ENCODE measurements at regions not wholly inside any gene's neighbourhood (a gene's known extent, or its start where the extent isn't known, plus 50 kb on each side); places are given as distances from the start of the nearest gene placed in this dataset.
A peak's percentile ranks its signal among the peaks of the same experiment; 100 is the strongest.

DNA sequence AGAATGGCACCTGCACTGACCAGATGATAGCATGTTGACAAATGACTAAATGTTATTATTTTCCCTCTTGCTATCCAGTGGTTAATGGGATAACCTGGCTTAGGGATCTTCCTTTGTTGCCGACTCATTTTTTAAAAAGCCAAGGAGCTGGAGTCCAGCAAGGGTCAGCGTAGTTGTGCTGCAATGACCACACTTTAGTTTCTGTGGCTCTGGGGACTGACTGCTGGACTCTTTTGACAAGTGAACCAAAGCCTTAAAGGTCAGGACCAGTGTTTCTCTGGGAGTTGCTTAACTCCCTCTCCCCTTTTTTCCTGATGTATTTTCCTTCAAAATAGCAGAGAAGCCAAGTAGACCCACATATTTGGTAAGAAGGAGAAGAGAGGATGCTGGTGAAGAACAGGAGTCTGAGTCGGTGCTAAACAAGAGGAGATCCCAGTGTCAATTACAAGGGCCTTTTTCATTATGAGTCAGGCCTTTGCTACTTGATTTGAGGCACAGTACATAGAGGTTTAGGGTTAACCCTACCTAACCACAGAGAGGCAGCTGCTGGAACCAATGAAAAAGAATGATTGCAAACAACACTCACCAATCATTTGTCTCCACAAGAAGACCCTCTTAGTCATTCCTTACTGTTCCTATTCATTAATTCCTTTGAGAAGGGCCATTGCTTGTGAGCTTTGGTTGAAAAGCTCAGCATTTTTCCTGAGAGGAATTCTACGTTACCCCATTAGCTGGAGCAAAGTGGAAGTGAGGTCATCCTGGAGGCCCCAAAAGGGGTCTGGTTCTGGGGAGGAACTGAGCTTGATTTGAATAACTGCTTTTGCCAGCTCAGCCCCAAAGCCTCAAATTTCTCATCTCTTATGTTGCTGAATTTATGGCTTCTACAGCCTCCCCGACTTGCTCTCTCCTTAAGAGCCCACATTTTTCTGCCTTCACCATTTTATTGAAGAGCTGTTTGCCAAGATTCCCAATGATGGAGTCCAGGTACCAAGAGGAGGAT, 137.6 kb upstream of the HNMT start:
- no peak for DNase-seq

DNA sequence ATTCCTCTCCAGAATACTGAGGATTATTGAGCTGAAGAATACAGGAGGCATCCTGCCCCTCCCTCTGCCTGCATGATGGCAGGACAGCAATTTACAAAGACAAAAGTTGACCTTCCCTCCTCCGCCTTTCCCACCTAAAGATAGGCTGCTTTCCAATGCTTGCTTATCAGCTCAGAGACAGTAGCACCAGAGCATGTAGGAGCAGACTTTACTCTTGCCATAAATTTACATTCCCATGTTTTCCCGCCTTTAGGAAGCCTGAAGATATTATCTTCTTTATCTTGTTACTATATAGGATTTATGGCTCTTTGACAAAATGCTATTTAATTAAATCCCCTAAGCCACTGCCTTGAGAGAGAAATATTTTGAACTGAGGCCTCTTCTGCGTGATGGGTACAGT, 135.6 kb upstream of the HNMT start:
- no peak for DNase-seq

DNA sequence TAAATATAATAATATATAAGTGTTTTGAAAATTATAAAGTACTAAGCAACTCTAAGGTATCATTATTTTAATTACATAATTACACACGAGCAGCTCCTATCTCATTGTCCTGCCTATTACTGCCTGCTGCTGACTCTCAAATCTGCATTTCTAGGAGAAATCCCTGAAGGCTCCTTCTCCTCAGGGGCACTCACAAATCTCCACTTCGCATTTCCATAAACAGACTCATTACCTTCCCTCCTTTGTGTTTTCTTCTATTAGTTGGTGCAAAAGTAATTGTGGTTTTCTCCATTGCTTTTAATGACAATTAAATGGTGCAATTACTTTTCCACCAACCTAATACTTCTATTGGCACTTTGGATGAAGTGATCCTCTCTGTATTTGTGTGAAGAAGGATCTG, 135.0 kb upstream of the HNMT start:
- no peak for DNase-seq

- no peak for DNase-seq
Measured at GRCh38 chr2:137834760-137835379, 129.4 kb upstream of the HNMT start.

DNA sequence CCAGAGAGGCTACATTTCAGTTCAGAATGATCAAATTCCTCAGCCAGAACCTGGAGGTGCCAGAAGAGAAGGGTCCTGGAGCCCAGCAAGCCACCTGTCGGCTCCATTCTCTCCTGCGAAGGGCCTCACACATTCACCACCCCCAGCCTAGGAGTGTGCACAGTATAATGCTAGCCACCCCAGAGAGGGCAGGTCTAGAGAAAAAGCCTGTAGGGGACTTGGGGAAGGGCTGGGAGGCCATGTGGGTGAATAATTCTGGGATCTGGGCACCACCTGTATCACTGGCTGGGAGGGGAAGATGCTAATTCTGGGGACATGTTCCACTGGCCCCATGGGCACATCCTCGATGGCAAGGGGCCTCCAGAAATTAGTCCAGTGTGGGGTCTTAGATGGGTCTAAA, 127.6 kb upstream of the HNMT start:
- no peak for DNase-seq

DNA sequence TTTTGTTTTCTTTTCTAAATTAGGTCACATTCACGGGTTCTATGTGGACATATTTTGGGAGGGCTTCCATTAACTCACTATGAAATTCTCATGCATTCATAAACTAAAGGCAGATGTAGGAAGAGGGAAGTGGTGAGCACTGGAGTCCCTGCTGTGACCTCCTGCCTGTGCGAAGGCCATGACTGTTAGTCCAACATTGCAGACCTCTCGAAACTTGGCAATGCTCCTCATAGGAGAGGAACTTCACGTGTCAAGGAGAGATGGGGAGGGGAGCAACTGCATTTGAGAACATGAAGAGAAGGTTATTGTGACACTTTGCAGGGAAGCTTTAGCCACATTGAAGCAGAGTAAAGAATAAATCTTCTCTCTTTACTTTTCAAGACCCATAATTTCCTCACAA, 126.4 kb upstream of the HNMT start:
- no peak for DNase-seq

DNA sequence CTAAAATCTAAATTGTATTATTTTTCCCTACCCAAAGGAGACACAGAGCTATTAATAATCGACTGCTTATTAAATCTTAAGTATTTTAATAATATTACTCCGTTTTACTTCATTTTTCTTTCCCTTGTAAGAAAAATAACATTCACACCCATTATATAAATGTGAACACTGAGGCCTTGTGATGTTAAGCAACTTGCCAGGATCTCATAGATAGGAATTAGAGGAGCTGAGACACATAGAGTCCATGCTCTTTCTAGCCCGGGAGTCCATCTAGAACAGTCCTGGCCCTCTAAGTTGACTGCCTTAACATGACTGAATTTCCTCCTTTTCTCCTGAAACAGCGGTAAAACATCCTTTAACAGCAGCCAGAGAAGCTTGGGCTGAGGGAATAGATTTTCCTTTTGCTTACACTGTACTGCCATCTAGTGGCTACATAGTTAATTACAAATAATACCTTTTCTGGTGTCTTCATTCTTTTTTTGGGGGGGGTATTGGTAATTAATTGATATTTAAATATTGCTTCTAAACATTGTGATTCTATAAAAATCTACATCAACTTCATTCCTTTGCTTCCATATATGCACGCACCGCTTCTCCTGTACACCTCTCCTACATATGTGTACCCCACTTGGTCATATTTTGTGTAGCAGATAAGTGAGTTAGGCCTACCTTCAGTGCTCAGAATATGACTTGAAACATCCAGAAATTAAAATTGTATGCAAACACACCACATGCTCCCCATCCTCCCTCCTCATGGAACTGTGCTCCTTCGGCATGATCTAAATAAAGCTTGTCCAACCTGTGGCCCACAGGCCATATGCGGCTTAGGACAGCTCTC, 125.8 kb upstream of the HNMT start:
- DNase-seq = peak in 1 of 2 donors; percentile 14

GRCh38 chr2:137842430-137842829, 121.8 kb upstream of the HNMT start:
- no peak for DNase-seq

- DNase-seq = no peak
Measured at GRCh38 chr2:137842952-137843351, 121.3 kb upstream of the HNMT start.

GRCh38 chr2:137845422-137845821, 118.9 kb upstream of the HNMT start:
- DNase-seq = no peak

DNA sequence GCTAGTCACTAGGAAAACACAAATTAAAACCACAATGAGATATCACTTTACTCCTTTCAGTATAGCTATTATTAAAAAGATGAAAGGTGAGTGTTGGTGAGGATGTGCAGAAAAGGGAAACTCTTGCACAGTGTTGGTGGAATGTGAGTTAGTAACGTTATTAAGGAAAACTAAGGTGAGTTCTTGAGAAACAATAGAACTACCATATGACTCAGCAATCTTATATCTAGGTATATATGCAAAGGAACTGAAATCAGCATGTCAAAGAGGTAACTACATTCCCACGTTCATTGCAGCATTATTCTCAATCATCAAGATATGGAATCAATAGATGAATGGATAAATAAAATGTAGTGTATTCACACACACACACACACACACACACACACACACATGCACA, 117.3 kb upstream of the HNMT start:
- DNase-seq = no peak

DNA sequence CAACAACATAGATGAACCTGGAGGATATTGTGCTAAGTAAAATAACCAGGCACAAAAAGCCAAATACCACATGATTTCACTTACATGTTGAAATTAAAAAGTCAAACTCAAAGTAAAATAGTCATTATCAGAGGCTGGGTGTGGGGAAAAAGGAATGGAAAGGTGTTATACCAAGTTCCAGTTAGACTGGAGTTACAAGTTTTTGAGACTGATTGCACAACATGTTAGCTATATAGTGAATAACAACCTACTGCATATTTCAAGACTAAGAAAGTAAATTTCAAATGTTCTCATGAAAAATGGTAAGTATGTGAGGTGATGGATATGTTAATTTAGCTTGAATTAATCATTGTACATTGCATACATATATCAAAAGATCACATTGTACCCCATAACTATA, 116.8 kb upstream of the HNMT start:
- no peak for DNase-seq

DNA sequence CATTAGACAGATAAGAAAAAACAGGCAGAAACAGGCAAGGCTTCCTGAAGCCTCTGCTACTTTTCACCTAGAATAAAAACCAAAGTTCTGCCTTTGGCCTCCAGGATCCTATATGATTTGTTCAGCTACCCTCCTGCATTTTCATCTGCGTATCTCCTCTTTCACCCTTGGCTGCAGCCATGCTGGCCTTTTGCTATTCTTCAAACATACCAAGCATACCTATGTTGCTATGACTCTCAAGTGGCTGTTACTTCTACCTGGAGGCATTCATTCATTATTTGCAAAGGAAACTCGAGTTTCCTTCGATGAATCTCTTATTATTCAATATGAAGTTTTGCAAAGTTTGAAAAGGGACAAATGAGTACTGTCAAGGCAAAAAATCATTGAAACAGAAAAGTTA, 106.4 kb upstream of the HNMT start:
- DNase-seq = no peak

- no peak for DNase-seq
Measured at GRCh38 chr2:137862651-137863050, 101.6 kb upstream of the HNMT start.

DNA sequence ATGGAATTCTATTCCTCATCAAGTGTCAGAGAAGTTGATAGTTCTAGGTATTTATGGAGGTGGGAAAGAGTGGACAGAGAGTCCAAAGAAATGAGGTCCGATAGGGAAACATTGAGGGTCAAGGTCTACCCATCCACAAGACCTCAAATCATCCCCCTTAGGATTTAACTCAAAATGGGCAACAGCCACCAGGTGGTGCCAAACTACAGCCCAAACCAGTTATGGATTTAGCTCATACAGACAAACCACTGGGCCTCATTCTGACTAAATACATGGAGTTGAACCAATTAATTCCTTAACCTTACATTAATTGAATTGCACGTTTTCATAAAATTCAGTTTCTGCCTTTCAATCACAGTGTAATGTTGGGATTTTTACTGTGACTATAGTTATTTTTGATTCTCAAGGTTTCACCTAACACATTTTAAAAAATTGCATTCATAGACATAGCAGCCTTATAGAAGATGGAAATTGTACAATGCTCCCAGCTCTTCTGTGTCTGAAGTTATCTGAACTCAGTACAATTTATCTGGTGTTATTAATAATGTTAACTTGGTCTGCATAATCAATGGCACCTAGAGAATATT, 98.2 kb upstream of the HNMT start:
- no peak for DNase-seq

GRCh38 chr2:137870682-137871081, 93.6 kb upstream of the HNMT start:
- DNase-seq = no peak

DNA sequence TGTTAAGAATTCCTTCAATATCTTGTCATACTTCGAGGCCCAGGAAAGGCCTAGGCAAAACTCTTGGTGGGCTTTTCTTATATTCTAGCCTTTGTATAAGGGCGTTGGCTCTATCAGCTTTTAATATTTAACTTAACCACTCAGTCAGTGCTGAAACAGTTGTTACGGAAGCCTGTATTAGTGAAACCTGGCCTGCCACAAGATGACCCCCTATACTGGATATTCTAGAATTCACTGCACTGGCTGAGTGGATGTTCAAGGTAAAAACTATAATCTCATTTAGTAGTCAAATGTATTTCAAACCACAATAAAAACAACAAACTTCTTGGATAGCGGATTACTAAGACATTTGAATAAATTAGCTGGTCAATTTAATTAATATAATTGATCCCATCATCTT, 91.7 kb upstream of the HNMT start:
- DNase-seq = no peak

DNA sequence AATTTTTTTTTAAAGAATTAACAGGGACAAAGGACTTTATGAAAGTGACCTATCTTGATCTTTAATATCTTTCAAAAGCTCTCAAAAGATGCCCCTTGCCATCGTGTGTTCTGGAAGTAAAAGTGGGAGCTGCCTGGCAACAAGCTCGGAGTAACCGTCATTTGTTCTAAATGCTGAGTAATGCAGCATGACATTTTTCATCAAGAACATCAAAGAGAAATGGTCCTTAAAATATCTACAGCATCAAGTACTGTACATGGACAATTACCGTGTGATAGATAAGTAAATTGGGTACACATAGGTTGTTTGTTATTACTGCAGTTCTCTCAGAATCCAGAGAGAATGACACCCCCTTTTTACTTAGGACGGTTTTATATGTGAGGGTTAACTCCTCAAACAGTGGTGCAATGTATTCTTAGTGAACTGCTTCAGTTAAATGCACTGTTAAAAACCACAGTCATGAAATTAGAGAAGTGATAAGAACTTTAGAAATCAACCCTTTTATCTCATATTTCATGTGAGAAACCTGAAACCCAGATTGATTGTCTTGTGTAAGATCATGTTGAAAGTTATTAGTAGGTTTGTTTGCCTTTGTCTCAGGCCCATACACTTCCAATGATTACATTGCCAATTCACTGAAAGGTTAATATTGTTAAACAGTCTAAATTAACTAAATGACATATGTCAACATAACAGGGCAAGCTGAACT, 90.6 kb upstream of the HNMT start:
- DNase-seq = no peak

DNA sequence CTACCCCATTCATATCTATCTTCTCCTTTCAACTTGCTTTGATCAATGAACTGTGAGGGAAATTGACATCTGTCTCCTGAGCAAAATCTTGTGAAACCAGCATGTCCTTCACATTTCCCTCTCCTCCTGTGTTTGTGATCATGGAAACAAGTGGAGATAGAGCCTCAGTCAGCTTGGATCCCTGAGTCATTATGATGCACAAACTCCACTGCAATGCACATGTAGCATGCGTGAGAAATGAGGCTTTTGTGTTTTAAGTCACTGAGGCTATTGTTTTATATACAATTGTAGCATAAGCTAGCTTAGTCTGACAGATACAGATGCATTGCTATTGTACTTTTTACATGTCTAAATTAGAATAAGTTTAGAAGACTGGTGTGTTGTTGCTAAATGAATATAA, 85.2 kb upstream of the HNMT start:
- DNase-seq = no peak

DNA sequence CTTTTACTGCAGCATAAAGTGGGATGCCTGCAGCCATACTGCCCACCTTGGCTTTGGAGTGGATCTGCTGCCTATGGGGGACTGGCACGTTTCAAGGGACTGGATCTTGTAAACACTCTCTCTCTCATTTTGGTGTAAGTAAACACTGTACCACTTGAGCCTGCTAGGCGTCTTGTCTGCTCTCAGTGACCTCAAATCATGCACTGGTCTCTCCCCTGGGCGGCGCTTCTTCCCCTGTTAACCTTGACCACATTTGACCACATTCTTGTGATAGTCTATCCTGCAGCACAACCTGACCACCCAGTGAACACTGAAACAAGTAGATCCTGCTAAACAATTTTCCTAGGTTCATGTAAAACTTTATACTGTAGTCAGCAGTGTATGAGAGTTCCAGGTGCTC, 82.6 kb upstream of the HNMT start:
- no peak for DNase-seq

- no peak for DNase-seq
Measured at GRCh38 chr2:137886083-137886831, 78.0 kb upstream of the HNMT start.

DNA sequence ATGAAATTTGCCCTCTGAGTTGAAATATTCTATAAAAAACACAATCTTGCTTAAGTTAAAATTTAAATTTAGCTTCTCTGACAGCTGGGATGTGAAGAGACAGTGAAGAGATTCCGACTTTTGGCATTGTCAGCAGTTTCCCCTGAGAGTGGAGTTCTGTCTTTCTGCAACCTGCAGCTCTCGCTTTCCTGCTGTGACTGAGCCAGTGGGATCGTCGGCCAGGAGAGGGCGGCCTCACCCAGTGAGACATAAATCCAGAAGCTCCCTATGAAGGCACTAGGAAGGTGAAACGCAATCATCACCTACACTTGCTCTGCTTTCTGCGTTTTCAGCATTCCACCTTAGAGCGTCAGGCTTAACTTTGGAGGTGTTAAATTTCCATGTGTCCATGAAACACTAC, 75.4 kb upstream of the HNMT start:
- no peak for DNase-seq
